ENCODE measurements at regions not wholly inside any gene's neighbourhood (a gene's known extent, or its start where the extent isn't known, plus 50 kb on each side); places are given as distances from the start of the nearest gene placed in this dataset.

- TF ChIP-seq EZH2 (optimal IDR thresholded peaks at IDR 0.05; ENCODE audit: low read depth, low read length) (no peak), EZH2phosphoT487 (IDR thresholded peaks at IDR 0.05; ENCODE audit: low read length) (no peak), CTCF (IDR thresholded peaks at IDR 0.05; ENCODE audit: low read length) (peak; percentile 60)
- no peaks in the 10 kb centered on the region for H3F3A ChIP-seq (ENCODE audit: insufficient read depth, low read length)
- no peak overlapping the region for H3K9ac ChIP-seq (ENCODE audit: low read length)
- peak; percentile 39 for DNase-seq
- no peaks in the 10 kb centered on the region; the same call in 1 of the 2 replicates for H3K27me3 ChIP-seq (replicated peaks; ENCODE audit: insufficient read depth, low read length)
- no peak overlapping the region for H2AFZ ChIP-seq (ENCODE audit: low read length)
- H3K4me3 ChIP-seq (ENCODE audit: low read length) = no peak overlapping the region
- H3K79me2 ChIP-seq (ENCODE audit: low read length) = no peaks in the 10 kb centered on the region
- H3K27ac ChIP-seq (ENCODE audit: low read length) = no peak overlapping the region
- no peaks in the 10 kb centered on the region for H4K20me1 ChIP-seq (ENCODE audit: insufficient read depth, low read length)
- H3K9me3 ChIP-seq (replicated peaks; ENCODE audit: insufficient read depth, low read length) = no peaks in the 10 kb centered on the region
- H3K4me2 ChIP-seq (ENCODE audit: low read depth, low read length) = peak overlapping the region; percentile 34; the same call in 1 of the 2 replicates
- H3K9me2 ChIP-seq (replicated peaks; ENCODE audit: insufficient read depth, low read length) = no peaks in the 10 kb centered on the region
- no peaks in the 10 kb centered on the region for H3K4me1 ChIP-seq (ENCODE audit: low read length)
- H3K36me3 ChIP-seq (replicated peaks; ENCODE audit: insufficient read depth, low read length) = no peaks in the 10 kb centered on the region
Observed at GRCh38 chr6:168884646-168885086, 369.0 kb downstream of the THBS2 start.

- Histone ChIP-seq H3K4me3 (ENCODE audit: low read length) (no peak overlapping the region), H3K27me3 (replicated peaks; ENCODE audit: insufficient read depth, low read length) (no peaks in the 10 kb centered on the region; the same call in 1 of the 2 replicates), H3F3A (ENCODE audit: insufficient read depth, low read length) (no peaks in the 10 kb centered on the region), H3K9ac (ENCODE audit: low read length) (no peak overlapping the region), H3K4me2 (ENCODE audit: low read depth, low read length) (peak overlapping the region; percentile 34; the same call in 1 of the 2 replicates), H3K9me3 (replicated peaks; ENCODE audit: insufficient read depth, low read length) (no peaks in the 10 kb centered on the region), H3K79me2 (ENCODE audit: low read length) (no peaks in the 10 kb centered on the region), H3K36me3 (replicated peaks; ENCODE audit: insufficient read depth, low read length) (no peaks in the 10 kb centered on the region), H3K4me1 (ENCODE audit: low read length) (no peaks in the 10 kb centered on the region), H3K27ac (ENCODE audit: low read length) (no peak overlapping the region), H4K20me1 (ENCODE audit: insufficient read depth, low read length) (no peaks in the 10 kb centered on the region), H3K9me2 (replicated peaks; ENCODE audit: insufficient read depth, low read length) (no peaks in the 10 kb centered on the region), H2AFZ (ENCODE audit: low read length) (no peak overlapping the region)
- no peak for DNase-seq
- TF ChIP-seq CTCF (IDR thresholded peaks at IDR 0.05; ENCODE audit: low read length) = no peak
- TF ChIP-seq EZH2 (optimal IDR thresholded peaks at IDR 0.05; ENCODE audit: low read depth, low read length) = no peak
- no peak for TF ChIP-seq EZH2phosphoT487 (IDR thresholded peaks at IDR 0.05; ENCODE audit: low read length)
Observed at GRCh38 chr6:168884050-168884645, 369.5 kb downstream of the THBS2 start.

- no peak for DNase-seq
- Histone ChIP-seq H3K4me1 (ENCODE audit: low read length) (no peaks in the 10 kb centered on the region), H3K79me2 (ENCODE audit: low read length) (no peaks in the 10 kb centered on the region), H3F3A (ENCODE audit: insufficient read depth, low read length) (no peaks in the 10 kb centered on the region), H3K4me2 (ENCODE audit: low read depth, low read length) (no peak overlapping the region), H4K20me1 (ENCODE audit: insufficient read depth, low read length) (no peaks in the 10 kb centered on the region), H3K9me2 (replicated peaks; ENCODE audit: insufficient read depth, low read length) (no peaks in the 10 kb centered on the region), H3K27ac (ENCODE audit: low read length) (no peak overlapping the region), H2AFZ (ENCODE audit: low read length) (no peak overlapping the region), H3K4me3 (ENCODE audit: low read length) (no peak overlapping the region), H3K9me3 (replicated peaks; ENCODE audit: insufficient read depth, low read length) (no peaks in the 10 kb centered on the region), H3K27me3 (replicated peaks; ENCODE audit: insufficient read depth, low read length) (no peaks in the 10 kb centered on the region; the same call in 1 of the 2 replicates), H3K9ac (ENCODE audit: low read length) (no peak overlapping the region), H3K36me3 (replicated peaks; ENCODE audit: insufficient read depth, low read length) (no peaks in the 10 kb centered on the region)
- TF ChIP-seq EZH2phosphoT487 (IDR thresholded peaks at IDR 0.05; ENCODE audit: low read length) (no peak), CTCF (IDR thresholded peaks at IDR 0.05; ENCODE audit: low read length) (no peak), EZH2 (optimal IDR thresholded peaks at IDR 0.05; ENCODE audit: low read depth, low read length) (no peak)
Observed at GRCh38 chr6:168883410-168884049, 370.1 kb downstream of the THBS2 start.
